NB4 (cell line): ENCODE measurements at regions not wholly inside any gene's neighbourhood (a gene's known extent, or its start where the extent isn't known, plus 50 kb on each side); places are given as distances from the start of the nearest gene placed in this dataset.

Experiments used
- DNase-seq: peaks from one replicate; pipeline ENCODE4 v3.0.0; 2010; ENCODE audit warnings: low read depth
- H3K4me3 ChIP-seq: one replicate; pipeline ENCODE4 v1.5.1; 2011; ENCODE audit warnings: mild to moderate bottlenecking, low read depth, low read length, moderate library complexity
- CTCF ChIP-seq: IDR thresholded peaks from one replicate; pipeline ENCODE4 v1.5.1; 2012; ENCODE audit warnings: low read depth, low read length
- MAX ChIP-seq: IDR thresholded peaks from 2 replicates; pipeline ENCODE4 v1.6.1; 2011; ENCODE audit warnings: low read depth, low read length
- MYC ChIP-seq: IDR thresholded peaks from 2 replicates; pipeline ENCODE4 v1.6.1; 2011; ENCODE audit warnings: low read depth, low read length
- POLR2A ChIP-seq: IDR thresholded peaks from 2 replicates; pipeline ENCODE4 v1.6.1; 2011; ENCODE audit warnings: mild to moderate bottlenecking; ENCODE audit not compliant: insufficient read length; ENCODE audit errors: extremely low read depth

GRCh38 chr21:16573578-16573977, 843.8 kb downstream of the USP25 start:
- no peak for TF ChIP-seq MAX
- no peak overlapping the region for H3K4me3 ChIP-seq
- no peak for DNase-seq

- TF ChIP-seq MYC (no peak), POLR2A (no peak), CTCF (no peak), MAX (no peak)
- no peak for DNase-seq
- H3K4me3 ChIP-seq: no peak overlapping the region
Measured at GRCh38 chr21:16577975-16578374, 848.2 kb downstream of the USP25 start.

GRCh38 chr21:16578912-16579311, 849.1 kb downstream of the USP25 start:
- no peak overlapping the region for H3K4me3 ChIP-seq
- DNase-seq: no peak
- TF ChIP-seq CTCF (no peak), POLR2A (no peak), MYC (no peak), MAX (no peak)

GRCh38 chr21:16579538-16579937, 849.8 kb downstream of the USP25 start:
- no peak overlapping the region for H3K4me3 ChIP-seq
- TF ChIP-seq MYC (no peak), CTCF (no peak), MAX (no peak), POLR2A (no peak)

GRCh38 chr21:16580661-16581060, 850.9 kb downstream of the USP25 start:
- DNase-seq: no peak
- no peak for TF ChIP-seq MAX
- TF ChIP-seq MYC: no peak
- no peak for TF ChIP-seq POLR2A
- H3K4me3 ChIP-seq: no peak overlapping the region

More at GRCh38 chr21:16579538-16579937, 849.8 kb downstream of the USP25 start:
- no peak for DNase-seq

- TF ChIP-seq MYC: no peak
- no peak for TF ChIP-seq CTCF
- no peak for TF ChIP-seq POLR2A
- TF ChIP-seq MAX: no peak
- peak; percentile 39 for DNase-seq
- no peak overlapping the region for H3K4me3 ChIP-seq
Measured at GRCh38 chr21:16583556-16583955, 853.8 kb downstream of the USP25 start.

- no peak overlapping the region for H3K4me3 ChIP-seq
- DNase-seq: no peak
- TF ChIP-seq MYC (no peak), POLR2A (no peak), MAX (no peak), CTCF (no peak)
Measured at GRCh38 chr21:16584756-16585155, 855.0 kb downstream of the USP25 start.
